ENCODE measurements at regions not wholly inside any gene's neighbourhood (a gene's known extent, or its start where the extent isn't known, plus 50 kb on each side); places are given as distances from the start of the nearest gene placed in this dataset.

- DNase-seq = no peak
Observed at GRCh38 chr2:156164091-156164720, 168.3 kb downstream of the NR4A2 start.

GRCh38 chr2:156158808-156159207, 173.7 kb downstream of the NR4A2 start:
- DNase-seq = no peak

GRCh38 chr2:156157670-156158069, 174.9 kb downstream of the NR4A2 start:
- no peak for DNase-seq

- DNase-seq = no peak
Observed at GRCh38 chr2:156156580-156156979, 175.9 kb downstream of the NR4A2 start.

- DNase-seq = no peak
Observed at GRCh38 chr2:156155319-156155718, 177.2 kb downstream of the NR4A2 start.

GRCh38 chr2:156151351-156151750, 181.2 kb downstream of the NR4A2 start:
- no peak for DNase-seq

GRCh38 chr2:156147594-156148330, 184.8 kb downstream of the NR4A2 start:
- no peak for DNase-seq

GRCh38 chr2:156145976-156146375, 186.5 kb downstream of the NR4A2 start:
- no peak for DNase-seq

- no peak for DNase-seq
Observed at GRCh38 chr2:156145469-156145868, 187.1 kb downstream of the NR4A2 start.

- DNase-seq = no peak
Observed at GRCh38 chr2:156136566-156136965, 196.0 kb downstream of the NR4A2 start.

GRCh38 chr2:156134887-156135286, 197.6 kb downstream of the NR4A2 start:
- DNase-seq = no peak

GRCh38 chr2:156132941-156133340, 199.6 kb downstream of the NR4A2 start:
- DNase-seq = no peak

GRCh38 chr2:156132130-156132529, 200.4 kb downstream of the NR4A2 start:
- DNase-seq = no peak

- DNase-seq = no peak
Observed at GRCh38 chr2:156129227-156129626, 203.3 kb downstream of the NR4A2 start.

- no peak for DNase-seq
Observed at GRCh38 chr2:156125018-156125417, 207.5 kb downstream of the NR4A2 start.

- DNase-seq = no peak
Observed at GRCh38 chr2:156124458-156124857, 208.1 kb downstream of the NR4A2 start.

- DNase-seq = no peak
Observed at GRCh38 chr2:156118753-156119416, 213.6 kb downstream of the NR4A2 start.

GRCh38 chr2:156116113-156116512, 216.4 kb downstream of the NR4A2 start:
- no peak for DNase-seq

GRCh38 chr2:156115338-156115737, 217.2 kb downstream of the NR4A2 start:
- no peak for DNase-seq

- DNase-seq = no peak
Observed at GRCh38 chr2:156112323-156112722, 220.2 kb downstream of the NR4A2 start.

- DNase-seq = peak; percentile 1
Observed at GRCh38 chr2:156110890-156111289, 221.6 kb downstream of the NR4A2 start.

- DNase-seq = no peak
Observed at GRCh38 chr2:156099382-156099781, 233.1 kb downstream of the NR4A2 start.

- DNase-seq = no peak
Observed at GRCh38 chr2:156098506-156098905, 234.0 kb downstream of the NR4A2 start.

- DNase-seq = no peak
Observed at GRCh38 chr2:156088587-156088986, 243.9 kb downstream of the NR4A2 start.

Measured in CD4-positive, alpha-beta T cell treated with Interferon gamma for 1 hour (primary cell).